ENCODE measurements at regions not wholly inside any gene's neighbourhood (a gene's known extent, or its start where the extent isn't known, plus 50 kb on each side); places are given as distances from the start of the nearest gene placed in this dataset.

DNA sequence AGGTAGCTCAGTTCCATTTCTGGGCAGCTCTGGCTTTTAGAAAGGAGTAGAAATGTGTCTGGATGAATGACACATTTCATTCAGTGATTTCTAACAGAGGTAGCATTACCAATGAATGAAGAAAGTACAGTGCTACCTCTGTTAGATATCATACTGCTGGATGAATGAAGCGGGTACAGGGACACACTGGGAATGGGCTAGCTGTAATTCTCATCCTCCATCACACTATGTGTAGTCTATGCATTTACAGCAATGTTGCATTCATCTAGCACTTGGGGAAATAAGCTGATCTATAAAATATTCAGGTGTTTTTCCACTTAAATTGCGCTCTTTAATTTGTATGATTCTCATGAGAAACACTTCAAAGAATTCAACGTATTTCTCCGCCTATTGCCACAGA lies 158.3 kb upstream of the IRX5 start:
- Histone ChIP-seq H4K20me1 (ENCODE audit: insufficient read depth) (no peaks in the 10 kb centered on the region), H3K27me3 (ENCODE audit: insufficient read depth, low read depth) (no peaks in the 10 kb centered on the region), H3K36me3 (ENCODE audit: insufficient read depth) (no peaks in the 10 kb centered on the region), H3K4me2 (no peak overlapping the region), H2AFZ (ENCODE audit: low read depth) (no peak overlapping the region), H3K27ac (no peak overlapping the region), H3K4me3 (IDR thresholded peaks at IDR 0.05; ENCODE audit: insufficient read depth, low read depth, low read length) (no peak overlapping the region), H3K4me1 (ENCODE audit: low read depth, poor library complexity, severe bottlenecking) (no peaks in the 10 kb centered on the region), H3K9ac (no peak overlapping the region), H3K79me2 (ENCODE audit: insufficient read depth, low read depth) (no peaks in the 10 kb centered on the region)
- TF ChIP-seq, protein P1, sequence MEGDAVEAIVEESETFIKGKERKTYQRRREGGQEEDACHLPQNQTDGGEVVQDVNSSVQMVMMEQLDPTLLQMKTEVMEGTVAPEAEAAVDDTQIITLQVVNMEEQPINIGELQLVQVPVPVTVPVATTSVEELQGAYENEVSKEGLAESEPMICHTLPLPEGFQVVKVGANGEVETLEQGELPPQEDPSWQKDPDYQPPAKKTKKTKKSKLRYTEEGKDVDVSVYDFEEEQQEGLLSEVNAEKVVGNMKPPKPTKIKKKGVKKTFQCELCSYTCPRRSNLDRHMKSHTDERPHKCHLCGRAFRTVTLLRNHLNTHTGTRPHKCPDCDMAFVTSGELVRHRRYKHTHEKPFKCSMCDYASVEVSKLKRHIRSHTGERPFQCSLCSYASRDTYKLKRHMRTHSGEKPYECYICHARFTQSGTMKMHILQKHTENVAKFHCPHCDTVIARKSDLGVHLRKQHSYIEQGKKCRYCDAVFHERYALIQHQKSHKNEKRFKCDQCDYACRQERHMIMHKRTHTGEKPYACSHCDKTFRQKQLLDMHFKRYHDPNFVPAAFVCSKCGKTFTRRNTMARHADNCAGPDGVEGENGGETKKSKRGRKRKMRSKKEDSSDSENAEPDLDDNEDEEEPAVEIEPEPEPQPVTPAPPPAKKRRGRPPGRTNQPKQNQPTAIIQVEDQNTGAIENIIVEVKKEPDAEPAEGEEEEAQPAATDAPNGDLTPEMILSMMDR (conservative IDR thresholded peaks at IDR 0.05; ENCODE audit: low read depth, low read length): no peak

DNA sequence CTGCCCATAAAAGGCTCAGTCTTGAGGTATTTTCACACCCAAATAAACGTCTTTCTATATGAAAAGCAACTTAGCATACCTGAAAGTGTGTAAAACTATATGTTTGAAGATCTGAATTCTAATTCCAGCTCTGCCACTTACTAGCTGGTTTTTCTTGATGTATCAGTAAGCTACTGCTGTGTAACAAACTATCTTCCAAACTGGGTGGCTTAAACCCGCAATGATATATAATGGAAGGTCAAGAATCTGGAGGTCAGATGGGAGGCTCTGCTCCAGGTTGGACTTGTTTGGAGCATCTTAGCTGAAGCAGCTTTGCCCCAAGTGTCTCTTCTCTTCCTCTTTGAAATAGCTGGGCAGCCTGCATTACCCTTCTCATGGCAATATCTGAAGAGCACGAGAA lies 164.3 kb upstream of the IRX5 start:
- H3K4me2 ChIP-seq: no peak overlapping the region
- no peaks in the 10 kb centered on the region for H4K20me1 ChIP-seq (ENCODE audit: insufficient read depth)
- TF ChIP-seq, protein P1 (conservative IDR thresholded peaks at IDR 0.05; ENCODE audit: low read depth, low read length): no peak
- no peaks in the 10 kb centered on the region for H3K4me1 ChIP-seq (ENCODE audit: low read depth, poor library complexity, severe bottlenecking)
- H3K27me3 ChIP-seq (ENCODE audit: insufficient read depth, low read depth): no peaks in the 10 kb centered on the region
- H2AFZ ChIP-seq (ENCODE audit: low read depth): no peak overlapping the region
- no peak overlapping the region for H3K9ac ChIP-seq
- H3K36me3 ChIP-seq (ENCODE audit: insufficient read depth): no peaks in the 10 kb centered on the region
- H3K79me2 ChIP-seq (ENCODE audit: insufficient read depth, low read depth): no peaks in the 10 kb centered on the region
- no peak overlapping the region for H3K4me3 ChIP-seq (IDR thresholded peaks at IDR 0.05; ENCODE audit: insufficient read depth, low read depth, low read length)
- H3K27ac ChIP-seq: no peak overlapping the region

DNA sequence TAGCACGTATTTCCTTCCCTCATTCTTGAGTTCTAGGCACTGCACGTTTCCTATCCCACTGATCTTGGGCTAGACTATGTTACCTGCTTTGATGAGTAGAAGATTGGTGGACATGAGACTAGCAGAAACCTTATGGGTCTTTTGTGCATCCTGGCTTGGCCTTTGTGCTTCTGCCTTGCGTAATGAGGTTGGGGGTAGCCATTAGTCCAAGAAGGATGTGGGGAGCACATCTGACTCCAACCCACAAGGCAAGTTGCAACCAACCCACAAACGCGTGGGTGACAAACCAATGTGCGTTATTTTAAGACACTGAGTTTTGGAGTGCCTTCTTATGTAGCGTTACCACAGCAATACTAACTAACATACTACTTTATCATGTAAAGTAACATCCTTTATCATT lies 180.4 kb upstream of the IRX5 start:
- Histone ChIP-seq H3K4me3 (IDR thresholded peaks at IDR 0.05; ENCODE audit: insufficient read depth, low read depth, low read length) (no peak overlapping the region), H2AFZ (ENCODE audit: low read depth) (no peak overlapping the region), H3K27me3 (ENCODE audit: insufficient read depth, low read depth) (no peaks in the 10 kb centered on the region), H3K4me2 (no peak overlapping the region), H3K27ac (no peak overlapping the region), H3K36me3 (ENCODE audit: insufficient read depth) (no peaks in the 10 kb centered on the region), H3K4me1 (ENCODE audit: low read depth, poor library complexity, severe bottlenecking) (no peaks in the 10 kb centered on the region), H3K9ac (no peak overlapping the region), H3K79me2 (ENCODE audit: insufficient read depth, low read depth) (no peaks in the 10 kb centered on the region), H4K20me1 (ENCODE audit: insufficient read depth) (no peaks in the 10 kb centered on the region)
- TF ChIP-seq, protein P1 (conservative IDR thresholded peaks at IDR 0.05; ENCODE audit: low read depth, low read length): no peak

DNA sequence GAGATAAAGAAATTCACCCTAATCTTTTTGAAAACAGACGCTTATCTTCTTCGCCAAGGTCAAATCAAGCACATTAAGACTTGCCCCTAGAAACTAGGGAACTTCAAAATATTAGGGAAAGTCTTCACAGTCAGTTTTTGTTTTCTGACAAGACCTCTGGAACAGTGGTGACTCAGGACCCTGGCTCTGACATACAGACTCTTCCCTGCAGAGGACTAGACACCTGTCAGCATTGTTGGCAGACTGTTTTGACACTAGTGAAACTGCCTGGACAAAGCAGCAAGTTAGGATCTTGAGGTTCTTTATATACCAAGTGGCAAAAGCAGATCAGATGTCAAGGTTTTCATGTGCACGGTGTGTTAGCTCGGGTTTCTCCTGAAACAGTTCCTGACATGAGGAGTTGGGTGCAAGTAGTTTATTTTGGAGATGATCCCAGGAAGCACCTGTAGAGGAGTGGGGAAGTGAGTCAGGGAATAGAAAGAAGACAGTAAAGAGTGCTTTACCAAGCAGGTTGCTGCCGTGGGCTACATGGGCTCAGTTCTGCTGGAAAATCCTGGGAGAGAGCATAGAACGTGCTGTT lies 182.0 kb upstream of the IRX5 start:
- no peaks in the 10 kb centered on the region for H3K36me3 ChIP-seq (ENCODE audit: insufficient read depth)
- H3K4me1 ChIP-seq (ENCODE audit: low read depth, poor library complexity, severe bottlenecking): no peaks in the 10 kb centered on the region
- H3K4me3 ChIP-seq (IDR thresholded peaks at IDR 0.05; ENCODE audit: insufficient read depth, low read depth, low read length): no peak overlapping the region
- H3K79me2 ChIP-seq (ENCODE audit: insufficient read depth, low read depth): no peaks in the 10 kb centered on the region
- H3K4me2 ChIP-seq: no peak overlapping the region
- H3K9ac ChIP-seq: no peak overlapping the region
- TF ChIP-seq, protein P1 (conservative IDR thresholded peaks at IDR 0.05; ENCODE audit: low read depth, low read length): no peak
- H2AFZ ChIP-seq (ENCODE audit: low read depth): no peak overlapping the region
- no peaks in the 10 kb centered on the region for H4K20me1 ChIP-seq (ENCODE audit: insufficient read depth)
- no peak overlapping the region for H3K27ac ChIP-seq
- no peaks in the 10 kb centered on the region for H3K27me3 ChIP-seq (ENCODE audit: insufficient read depth, low read depth)
